Panc1 (cell line): ENCODE measurements at regions not wholly inside any gene's neighbourhood (a gene's known extent, or its start where the extent isn't known, plus 50 kb on each side); places are given as distances from the start of the nearest gene placed in this dataset.

Experiments
- ATAC-seq: fragments of 200-7000 bp; cut with Tn5 transposase; 2 replicates; pipeline ENCODE4 v1.9.1; 2020; ENCODE audit warnings: mild to moderate bottlenecking, moderate library complexity
- BruUV-seq: library from RNA; stranded (reverse); fragments of 400-500 nt; replicated peaks from 2 replicates; lab custom pipeline; 2021; lab: Mats Ljungman, UMichigan
- CTCF ChIA-PET: fragments of 300-600 bp; sonication (Branson Sonifier 250); formaldehyde crosslinking; loops from one replicate; lab custom pipeline; 2022; ENCODE audit warnings: antibody characterized with exemption; lab: Charles Lee
- POLR2A ChIA-PET: fragments of 300-600 bp; sonication (Branson Sonifier 250); formaldehyde crosslinking; loops from one replicate; lab custom pipeline; 2022; ENCODE audit warnings: antibody characterized with exemption; lab: Charles Lee
- DNase-seq: peaks from one replicate; pipeline ENCODE4 v3.0.0-alpha.2; 2010; ENCODE audit warnings: low read depth, low spot score
- H3K27ac ChIP-seq: 2 replicates; pipeline ENCODE4 v1.5.1; 2011; ENCODE audit warnings: mild to moderate bottlenecking, low read length, inconsistent platforms
- H3K27me3 ChIP-seq: fragments of 200-500 bp; sonication (Bioruptor generic); 2 replicates; pipeline ENCODE4 v1.6.0; 2014; ENCODE audit warnings: low read length, inconsistent platforms; ENCODE audit not compliant: control insufficient read depth, insufficient read depth
- H3K36me3 ChIP-seq: fragments of 200-500 bp; sonication (Bioruptor generic); 2 replicates; pipeline ENCODE4 v1.5.1; 2014; ENCODE audit warnings: inconsistent platforms, mild to moderate bottlenecking, low read length, moderate library complexity; ENCODE audit not compliant: control insufficient read depth, insufficient read depth
- H3K4me1 ChIP-seq: 2 replicates; pipeline ENCODE4 v1.5.1; 2011; ENCODE audit warnings: inconsistent platforms, mild to moderate bottlenecking, low read length, moderate library complexity; ENCODE audit not compliant: control insufficient read depth, insufficient read depth
- H3K4me3 ChIP-seq, 2 experiments: 2 replicates each; pipeline ENCODE4 v1.5.1; 2011 to 2012; ENCODE audit warnings: low read depth in 2 of 2, low read length in 2 of 2, mild to moderate bottlenecking in 2 of 2, inconsistent platforms in 1 of 2, moderate library complexity in 1 of 2
- H3K9me3 ChIP-seq: fragments of 200-500 bp; sonication (Bioruptor generic); 2 replicates; pipeline ENCODE4 v1.5.1; 2014; ENCODE audit warnings: low read depth, mild to moderate bottlenecking, inconsistent platforms, low read length, moderate library complexity; ENCODE audit not compliant: control insufficient read depth, insufficient read depth
- CTCF ChIP-seq: fragments of 450-650 bp; IDR thresholded peaks from 2 replicates; pipeline ENCODE4 v1.5.1; 2017; ENCODE audit warnings: mild to moderate bottlenecking
- POLR2AphosphoS5 ChIP-seq: IDR thresholded peaks from 2 replicates; pipeline ENCODE4 v1.6.1; 2012; ENCODE audit warnings: mild to moderate bottlenecking, low read depth, low read length, moderate library complexity
- REST ChIP-seq, 2 experiments: IDR thresholded peaks; 2 replicates each; pipeline ENCODE4 v1.6.1; 2011 to 2012; ENCODE audit warnings: low read depth in 2 of 2, control low read depth in 1 of 2, low read length in 1 of 2, mild to moderate bottlenecking in 1 of 2, moderate library complexity in 1 of 2; ENCODE audit not compliant: insufficient read depth in 1 of 2
- SIN3A ChIP-seq: IDR thresholded peaks from 2 replicates; pipeline ENCODE4 v1.6.1; 2012; ENCODE audit warnings: low read depth, mild to moderate bottlenecking, low read length, moderate library complexity, borderline replicate concordance; ENCODE audit not compliant: insufficient read depth
- TCF7L2 ChIP-seq: IDR thresholded peaks from 2 replicates; pipeline ENCODE4 v1.6.1; 2011; ENCODE audit warnings: mild to moderate bottlenecking, low read depth, low read length, inconsistent platforms
- in situ Hi-C: cut with HindIII; loops from 2 replicates; pipeline ENCODE4 v1.10.0; 2016; ENCODE audit warnings: low sequenced_read_pairs, low pct_unique_long_range_greater_than_20kb
- intact Hi-C: fragments of 100-400 bp; cut with micrococcal nuclease; formaldehyde crosslinking; loops from one replicate; pipeline ENCODE4 v1.10.0; 2022; ENCODE audit not compliant: unreplicated experiment

GRCh38 chr4:108320061-108320460 is 151.3 kb upstream of the LEF1 start:
- Histone ChIP-seq H3K4me1 (no peaks in the 10 kb centered on the region), H3K9me3 (no peaks in the 10 kb centered on the region), H3K4me3 (no peak overlapping the region), H3K27ac (no peak overlapping the region), H3K36me3 (no peaks in the 10 kb centered on the region), H3K27me3 (no peaks in the 10 kb centered on the region; the same call in 1 of the 2 replicates)
- CTCF ChIA-PET, result no interaction called here
- intact Hi-C loops (no loop called here), in situ Hi-C loops (no loop called here)
- DNase-seq (no peak), ATAC-seq (no peak)
- TF ChIP-seq TCF7L2, result no peak
- no peak for TF ChIP-seq REST (IDR thresholded peaks at IDR 0.05; ENCODE audit: insufficient read depth in 1 of 2, low read depth in 2 of 2, low read length in 1 of 2)
- no peak for TF ChIP-seq CTCF
- no peak for TF ChIP-seq SIN3A
- no peak for TF ChIP-seq POLR2AphosphoS5
- BruUV-seq, result no TSS peak
- POLR2A ChIA-PET, result no interaction called here

DNA sequence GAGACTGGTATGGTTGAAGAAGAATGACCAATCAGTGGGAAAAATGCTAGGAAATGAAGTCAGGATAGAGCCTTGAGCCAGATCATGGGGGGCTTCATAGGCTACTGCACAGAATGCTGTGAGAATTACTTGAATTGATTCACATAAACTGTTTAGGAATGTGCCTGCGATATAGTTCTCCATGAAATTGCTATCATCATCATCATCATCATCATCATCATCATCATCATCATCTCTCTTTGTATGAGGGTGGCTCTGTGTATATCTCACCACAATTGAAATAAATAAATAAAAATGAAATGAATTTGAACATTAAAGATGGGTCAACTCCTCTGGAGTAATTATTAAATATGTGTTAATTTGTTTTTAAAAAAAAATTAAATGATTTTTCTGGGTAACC is 148.6 kb upstream of the LEF1 start:
- intact Hi-C loops (no loop called here), in situ Hi-C loops (no loop called here)
- H3K36me3 ChIP-seq, result no peaks in the 10 kb centered on the region
- no peaks in the 10 kb centered on the region for H3K9me3 ChIP-seq
- no peak overlapping the region for H3K27ac ChIP-seq
- H3K4me1 ChIP-seq, result no peaks in the 10 kb centered on the region
- TF ChIP-seq SIN3A (no peak), TCF7L2 (no peak), POLR2AphosphoS5 (no peak), REST (IDR thresholded peaks at IDR 0.05; ENCODE audit: insufficient read depth in 1 of 2, low read depth in 2 of 2, low read length in 1 of 2) (no peak), CTCF (no peak)
- no TSS peak for BruUV-seq
- ChIA-PET POLR2A (no interaction called here), CTCF (no interaction called here)
- H3K4me3 ChIP-seq, result no peak overlapping the region
- no peaks in the 10 kb centered on the region; the same call in 1 of the 2 replicates for H3K27me3 ChIP-seq
- no peak for ATAC-seq
- no peak for DNase-seq
